ACC112 (cell line): ENCODE measurements at regions not wholly inside any gene's neighbourhood (a gene's known extent, or its start where the extent isn't known, plus 50 kb on each side); places are given as distances from the start of the nearest gene placed in this dataset.

ENCODE experiments used
- H2AFZ ChIP-seq: fragments of 200-600 bp; sonication (generic); one replicate; pipeline ENCODE4 v1.6.0; 2017; ENCODE audit warnings: antibody characterized with exemption, low read length; ENCODE audit not compliant: unreplicated experiment
- H3K27ac ChIP-seq: fragments of 200-600 bp; sonication (generic); 2 replicates; pipeline ENCODE4 v1.5.1; 2014; ENCODE audit warnings: low read depth, mild to moderate bottlenecking, antibody characterized with exemption, low read length, moderate library complexity
- H3K27me3 ChIP-seq: fragments of 200-600 bp; sonication (generic); 2 replicates; pipeline ENCODE4 v1.6.1; 2014; ENCODE audit warnings: mild to moderate bottlenecking, antibody characterized with exemption, low read length, moderate library complexity, mixed read lengths; ENCODE audit not compliant: insufficient read depth
- H3K36me3 ChIP-seq: fragments of 200-600 bp; sonication (generic); 2 replicates; pipeline ENCODE4 v1.6.1; 2016; ENCODE audit warnings: mild to moderate bottlenecking, antibody characterized with exemption, low read length, moderate library complexity, mixed read lengths; ENCODE audit not compliant: insufficient read depth
- H3K4me1 ChIP-seq: fragments of 200-600 bp; sonication (generic); one replicate; pipeline ENCODE4 v1.6.1; 2016; ENCODE audit warnings: low read length, mixed read lengths; ENCODE audit not compliant: insufficient read depth, unreplicated experiment, control insufficient read depth
- H3K4me3 ChIP-seq: fragments of 200-600 bp; sonication (generic); 2 replicates; pipeline ENCODE4 v1.5.1; 2014; ENCODE audit warnings: mild to moderate bottlenecking, low read depth, low read length
- H3K79me2 ChIP-seq: fragments of 200-600 bp; sonication (generic); one replicate; pipeline ENCODE4 v1.6.0; 2016; ENCODE audit warnings: low read length; ENCODE audit not compliant: control insufficient read depth, unreplicated experiment, insufficient read depth

DNA sequence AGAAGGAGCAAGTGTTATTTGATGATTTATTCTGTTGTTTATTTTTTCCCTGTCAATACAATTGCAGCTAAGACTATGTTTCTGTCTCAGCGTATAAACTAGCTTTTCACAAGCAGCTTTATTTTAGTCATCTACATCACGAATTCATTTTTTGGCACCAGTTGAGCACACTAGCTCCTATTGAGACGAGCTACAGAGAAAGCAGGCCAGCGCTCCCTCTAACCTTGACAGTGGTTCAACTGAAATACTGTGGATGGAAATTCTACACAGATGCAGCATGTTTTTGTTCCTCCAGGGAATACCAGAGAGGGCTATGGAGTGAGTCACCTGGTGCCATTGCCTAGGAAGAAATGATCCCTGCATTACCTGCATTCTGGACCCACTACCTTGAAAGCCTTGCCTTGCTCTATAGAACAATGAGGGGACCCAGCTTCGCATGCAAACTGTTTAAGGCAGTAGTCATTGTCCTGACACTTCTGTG is 108.2 kb upstream of the ARHGAP42 start:
- no peak overlapping the region for H3K27ac ChIP-seq
- H3K79me2 ChIP-seq, result no peaks in the 10 kb centered on the region
- H3K4me1 ChIP-seq, result peaks cover 22% of the 10 kb centered on the region
- no peaks in the 10 kb centered on the region for H3K36me3 ChIP-seq
- H3K27me3 ChIP-seq, result peaks cover 10% of the 10 kb centered on the region; the same call in 1 of the 2 replicates
- no peak overlapping the region for H3K4me3 ChIP-seq
- no peak overlapping the region for H2AFZ ChIP-seq

GRCh38 chr11:100581318-100581717 is 105.8 kb upstream of the ARHGAP42 start:
- Histone ChIP-seq H3K27ac (no peak overlapping the region), H3K4me1 (peaks cover 17% of the 10 kb centered on the region), H3K27me3 (peaks cover 15% of the 10 kb centered on the region; the same call in 1 of the 2 replicates), H3K79me2 (no peaks in the 10 kb centered on the region), H3K4me3 (no peak overlapping the region), H2AFZ (no peak overlapping the region), H3K36me3 (no peaks in the 10 kb centered on the region)

GRCh38 chr11:100584201-100584985 is 102.7 kb upstream of the ARHGAP42 start:
- Histone ChIP-seq H3K79me2 (no peaks in the 10 kb centered on the region), H3K4me3 (no peak overlapping the region), H3K4me1 (no peaks in the 10 kb centered on the region), H3K27me3 (peaks cover 21% of the 10 kb centered on the region; the same call in 1 of the 2 replicates), H3K27ac (no peak overlapping the region), H3K36me3 (no peaks in the 10 kb centered on the region), H2AFZ (no peak overlapping the region)

DNA sequence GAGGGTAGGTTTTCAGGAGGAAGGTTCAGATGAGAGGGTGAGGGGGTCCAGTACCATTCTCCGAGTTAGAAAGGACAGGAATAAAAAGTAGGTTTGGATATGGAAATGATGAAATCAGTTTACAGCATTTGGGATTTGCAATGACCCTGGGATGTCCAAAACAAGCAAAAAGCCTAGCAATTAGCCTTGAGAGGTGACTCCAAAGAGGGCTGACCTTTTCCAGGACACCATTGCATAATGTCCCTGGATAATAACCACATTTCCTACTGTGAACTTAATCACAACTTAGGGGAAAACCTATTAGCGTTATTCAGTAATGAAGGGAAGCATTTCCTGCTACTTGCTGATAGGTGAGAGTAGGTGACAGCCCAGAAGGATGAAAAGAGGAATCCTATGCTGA is 101.4 kb upstream of the ARHGAP42 start:
- H3K36me3 ChIP-seq, result no peaks in the 10 kb centered on the region
- H2AFZ ChIP-seq, result no peak overlapping the region
- peaks cover 30% of the 10 kb centered on the region; the same call in 1 of the 2 replicates for H3K27me3 ChIP-seq
- H3K4me3 ChIP-seq, result no peak overlapping the region
- no peaks in the 10 kb centered on the region for H3K4me1 ChIP-seq
- H3K79me2 ChIP-seq, result no peaks in the 10 kb centered on the region
- no peak overlapping the region for H3K27ac ChIP-seq

GRCh38 chr11:100586361-100587101 is 100.6 kb upstream of the ARHGAP42 start:
- no peak overlapping the region for H3K27ac ChIP-seq
- H3K27me3 ChIP-seq, result peaks cover 37% of the 10 kb centered on the region; the same call in 1 of the 2 replicates
- no peaks in the 10 kb centered on the region for H3K4me1 ChIP-seq
- H2AFZ ChIP-seq, result no peak overlapping the region
- no peaks in the 10 kb centered on the region for H3K36me3 ChIP-seq
- H3K4me3 ChIP-seq, result no peak overlapping the region
- H3K79me2 ChIP-seq, result no peaks in the 10 kb centered on the region

DNA sequence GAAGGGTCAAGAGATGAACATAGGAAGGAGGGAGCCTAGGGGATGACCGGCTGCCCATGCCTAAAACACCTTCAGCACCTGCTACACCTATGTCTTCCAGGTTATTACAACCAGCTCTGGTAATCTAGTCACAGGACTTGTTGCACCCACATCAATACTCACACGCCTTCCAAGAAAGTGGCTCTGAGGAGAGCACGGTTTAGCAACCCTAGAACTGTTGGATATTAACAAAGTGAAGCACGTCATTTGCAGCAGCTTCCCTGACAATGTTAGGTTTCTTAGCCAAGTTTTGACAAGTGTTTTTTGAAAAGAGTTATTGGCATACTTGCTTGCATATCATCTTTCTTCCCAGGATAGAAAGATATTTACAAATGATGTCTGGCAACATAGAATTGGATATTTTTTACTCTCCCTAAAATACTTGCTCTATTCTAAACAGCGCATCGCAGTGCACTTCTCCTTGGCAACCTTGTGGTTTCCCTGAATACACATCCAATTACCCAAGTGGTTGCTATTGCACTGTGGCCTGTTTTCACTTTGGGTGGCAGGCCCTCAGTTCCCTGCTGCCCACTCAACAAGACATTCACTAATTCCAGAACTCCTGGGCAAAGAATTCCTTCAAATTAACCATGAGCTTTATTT is 94.3 kb upstream of the ARHGAP42 start:
- Histone ChIP-seq H3K27ac (no peak overlapping the region), H3K36me3 (no peaks in the 10 kb centered on the region)

DNA sequence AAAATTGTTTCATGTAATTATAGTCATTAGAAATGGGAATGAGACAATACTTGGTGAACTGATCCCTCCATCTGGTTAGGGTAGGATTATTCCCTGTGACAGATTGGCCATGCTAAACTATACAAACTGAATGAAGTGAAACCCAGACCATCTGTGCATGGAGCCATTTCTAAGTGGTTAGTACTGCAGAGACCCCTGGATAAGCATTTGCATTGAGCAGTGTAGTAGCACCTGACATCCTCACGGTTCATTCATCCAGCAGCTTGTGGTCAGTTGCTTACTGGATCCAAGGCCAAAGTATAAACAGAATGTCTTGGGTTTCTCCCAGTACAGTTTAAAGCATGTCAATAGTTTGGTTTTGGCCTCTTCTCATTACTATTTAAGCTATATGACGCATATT is 93.8 kb upstream of the ARHGAP42 start:
- Histone ChIP-seq H3K79me2 (no peaks in the 10 kb centered on the region), H3K27me3 (peaks cover 33% of the 10 kb centered on the region; the same call in 1 of the 2 replicates), H3K27ac (no peak overlapping the region), H3K4me3 (no peak overlapping the region), H3K4me1 (no peaks in the 10 kb centered on the region), H3K36me3 (no peaks in the 10 kb centered on the region), H2AFZ (no peak overlapping the region)

More for the DNA sequence above, 94.3 kb upstream of the ARHGAP42 start:
- no peak overlapping the region for H3K4me3 ChIP-seq
- no peak overlapping the region for H2AFZ ChIP-seq
- H3K4me1 ChIP-seq, result no peaks in the 10 kb centered on the region
- H3K79me2 ChIP-seq, result no peaks in the 10 kb centered on the region
- H3K27me3 ChIP-seq, result peaks cover 33% of the 10 kb centered on the region; the same call in 1 of the 2 replicates

DNA sequence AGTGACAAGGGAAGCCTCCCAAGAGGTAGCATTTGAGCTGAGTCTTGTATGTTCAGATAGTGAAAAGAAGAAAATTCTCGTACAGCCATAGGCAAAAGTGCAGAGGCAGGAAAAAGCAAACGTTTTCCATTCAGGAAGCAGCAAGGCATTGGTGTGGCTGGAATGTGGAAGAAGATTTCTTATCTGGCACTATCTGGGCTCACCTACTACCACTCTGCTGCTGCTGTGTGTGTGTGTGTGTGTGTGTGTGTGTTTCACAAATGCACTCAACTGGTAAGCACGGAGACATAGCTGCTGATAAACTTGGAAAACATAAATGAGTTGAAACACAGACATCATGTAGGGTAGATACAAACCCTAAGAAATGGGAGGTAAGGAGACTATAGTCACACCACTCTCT is 92.8 kb upstream of the ARHGAP42 start:
- Histone ChIP-seq H3K27ac (no peak overlapping the region), H2AFZ (no peak overlapping the region), H3K4me3 (no peak overlapping the region), H3K4me1 (no peaks in the 10 kb centered on the region), H3K79me2 (no peaks in the 10 kb centered on the region), H3K36me3 (no peaks in the 10 kb centered on the region), H3K27me3 (peaks cover 30% of the 10 kb centered on the region; the same call in 1 of the 2 replicates)

DNA sequence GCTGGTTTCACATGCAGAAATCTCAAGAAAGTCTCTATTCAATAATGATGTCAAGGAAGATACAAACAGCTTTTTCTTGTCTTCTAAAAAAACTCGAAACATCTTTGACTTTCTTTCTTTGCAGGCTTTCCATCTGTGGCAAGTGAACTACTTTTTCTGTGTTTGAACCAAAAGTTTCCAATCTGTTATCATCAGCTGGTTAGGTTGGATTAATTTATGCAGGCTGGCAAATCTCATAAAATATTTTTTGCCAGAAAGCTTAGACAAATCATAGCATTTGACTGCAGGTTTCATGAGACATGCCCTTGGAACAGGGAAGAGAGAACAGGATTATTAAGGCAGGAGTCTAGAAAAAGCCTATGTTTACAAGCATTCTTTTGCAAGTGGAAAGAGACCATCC is 86.1 kb upstream of the ARHGAP42 start:
- Histone ChIP-seq H3K36me3 (no peaks in the 10 kb centered on the region), H3K4me3 (no peak overlapping the region), H3K27me3 (0 out of 2 replicates have a peak, but pooled peaks cover 4% of the 10 kb centered on the region), H3K4me1 (no peaks in the 10 kb centered on the region), H3K79me2 (no peaks in the 10 kb centered on the region), H3K27ac (no peak overlapping the region), H2AFZ (no peak overlapping the region)

DNA sequence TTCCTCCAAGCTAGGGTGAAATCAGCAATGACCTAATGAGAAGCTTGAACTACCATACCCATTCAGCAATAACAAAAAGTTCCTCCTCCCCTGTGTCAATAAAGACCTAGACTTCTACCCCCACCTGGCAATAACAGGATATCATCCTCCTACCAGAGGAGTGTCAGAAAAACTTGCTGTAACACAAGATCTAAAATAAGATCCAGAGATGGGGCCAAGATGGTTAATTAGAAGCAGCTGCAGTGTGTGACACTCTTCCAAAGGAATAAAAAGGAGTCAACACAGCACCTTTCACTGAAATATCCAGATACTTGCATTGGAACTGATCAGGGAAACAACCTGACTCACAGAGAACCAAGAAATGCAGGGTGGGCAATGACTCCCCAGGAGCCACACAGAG is 84.4 kb upstream of the ARHGAP42 start:
- 0 out of 2 replicates have a peak, but pooled peaks cover 4% of the 10 kb centered on the region for H3K27me3 ChIP-seq

More for the DNA sequence above, 84.4 kb upstream of the ARHGAP42 start:
- no peaks in the 10 kb centered on the region for H3K36me3 ChIP-seq
- no peak overlapping the region for H3K4me3 ChIP-seq
- H3K27ac ChIP-seq, result no peak overlapping the region
- H3K4me1 ChIP-seq, result no peaks in the 10 kb centered on the region
- no peak overlapping the region for H2AFZ ChIP-seq
- no peaks in the 10 kb centered on the region for H3K79me2 ChIP-seq
